HepG2 (cell line): ENCODE measurements at regions not wholly inside any gene's neighbourhood (a gene's known extent, or its start where the extent isn't known, plus 50 kb on each side); places are given as distances from the start of the nearest gene placed in this dataset.

Experiments
- ATAC-seq: fragments of 200-7000 bp; cut with Tn5 transposase; 3 replicates; pipeline ENCODE4 v1.9.1; 2020; ENCODE audit warnings: mild to moderate bottlenecking, moderate library complexity
- BruUV-seq: library from RNA; stranded (reverse); fragments of 400-500 nt; replicated peaks from 2 replicates; lab custom pipeline; 2021; lab: Mats Ljungman, UMichigan
- CTCF ChIA-PET: fragments of 300-600 bp; formaldehyde crosslinking; extraction: SDS; loops from one replicate; lab custom pipeline; 2021; ENCODE audit warnings: low total read pairs, inconsistent platforms, low intra/inter-chr PET ratio; lab: Yijun Ruan, JAX
- POLR2A ChIA-PET: fragments of 350-600 bp; sonication (Branson Sonifier 250); formaldehyde crosslinking; loops from one replicate; lab custom pipeline; 2020; ENCODE audit warnings: antibody characterized with exemption, inconsistent platforms; lab: Yijun Ruan, JAX
- DNase-seq: peaks from one replicate; pipeline ENCODE4 v3.0.0-alpha.2; 2015; ENCODE audit warnings: low spot score
- FAIRE-seq: peaks from 3 replicates; lab custom pipeline; 2011; peaks lifted over from hg19 to GRCh38; lab: Jason Lieb, UNC
- H2AFZ ChIP-seq: one replicate; pipeline ENCODE4 v1.6.1; 2011; ENCODE audit warnings: low read length, inconsistent platforms
- H3K27ac ChIP-seq: fragments of 300-600 bp; 3 replicates; pipeline ENCODE4 v1.8.0; 2011; ENCODE audit warnings: mixed run types, mild to moderate bottlenecking, mixed read lengths, low read length, inconsistent platforms; ENCODE audit not compliant: insufficient read depth; ENCODE audit errors: extremely low read length
- H3K27me3 ChIP-seq, 2 experiments: fragments of 200-600 bp in 1 of 2; 2 replicates in 1 of 2; 3 replicates in 1 of 2; pipeline versions ENCODE4 v1.6.0 to v1.8.0; 2011; ENCODE audit warnings: low read length in 2 of 2, mild to moderate bottlenecking in 2 of 2, moderate library complexity in 2 of 2, inconsistent platforms in 1 of 2; ENCODE audit not compliant: insufficient read depth in 2 of 2, control insufficient read depth in 1 of 2
- H3K36me3 ChIP-seq, 2 experiments: fragments of 200-600 bp in 1 of 2; replicated peaks in 1 of 2; 2 replicates in 1 of 2; 3 replicates in 1 of 2; pipeline versions ENCODE4 v1.5.1 to v1.8.0; 2011; ENCODE audit warnings: low read length in 2 of 2, inconsistent platforms in 1 of 2; ENCODE audit not compliant: insufficient read depth in 2 of 2, control insufficient read depth in 1 of 2
- H3K4me1 ChIP-seq: 2 replicates; pipeline ENCODE4 v1.5.1; 2012; ENCODE audit warnings: low read length, inconsistent platforms; ENCODE audit not compliant: insufficient read depth
- H3K4me2 ChIP-seq: 2 replicates; pipeline ENCODE4 v1.6.0; 2011; ENCODE audit warnings: low read depth, low read length, inconsistent platforms
- H3K4me3 ChIP-seq, 3 experiments: fragments of 200-600 bp in 1 of 3; sonication (generic), shearing (Covaris generic) in 1 of 3; replicated peaks in 1 of 3; 2 replicates each; pipeline ENCODE4 v1.5.1; 2011 to 2016; ENCODE audit warnings: low read length in 3 of 3, inconsistent platforms in 2 of 3, low read depth in 2 of 3, mild to moderate bottlenecking in 2 of 3, control low read depth in 1 of 3, mixed read lengths in 1 of 3; ENCODE audit not compliant: insufficient read depth in 1 of 3
- H3K79me2 ChIP-seq: one replicate; pipeline ENCODE4 v1.6.1; 2011; ENCODE audit warnings: low read length, inconsistent platforms; ENCODE audit not compliant: insufficient read depth
- H3K9ac ChIP-seq: 2 replicates; pipeline ENCODE4 v1.6.0; 2011; ENCODE audit warnings: mild to moderate bottlenecking, low read depth, low read length, inconsistent platforms; ENCODE audit not compliant: insufficient read depth
- H3K9me3 ChIP-seq: 2 replicates; pipeline ENCODE4 v1.5.1; 2012; ENCODE audit warnings: mild to moderate bottlenecking, low read length
- H4K20me1 ChIP-seq: 2 replicates; pipeline ENCODE4 v1.6.0; 2011; ENCODE audit warnings: inconsistent platforms, mild to moderate bottlenecking, low read length, moderate library complexity; ENCODE audit not compliant: insufficient read depth
- ATF1 ChIP-seq: IDR thresholded peaks from 2 replicates; pipeline ENCODE4 v1.6.1; 2016; ENCODE audit warnings: mild to moderate bottlenecking, control low read depth
- DPF2 ChIP-seq: sonication (generic); formaldehyde crosslinking; IDR thresholded peaks from 2 replicates; pipeline ENCODE4 v1.4.0; 2020; ENCODE audit warnings: mild to moderate bottlenecking, low read depth, missing genetic modification reagents, borderline replicate concordance
- ETV6 ChIP-seq: sonication (generic); formaldehyde crosslinking; conservative IDR thresholded peaks from 2 replicates; pipeline ENCODE4 v1.4.0; 2020; ENCODE audit warnings: missing genetic modification reagents
- FOXA1 ChIP-seq, 2 experiments: fragments of 450-650 bp in 1 of 2; sonication (generic) in 1 of 2; formaldehyde crosslinking in 1 of 2; IDR thresholded peaks; 2 replicates each; pipeline versions ENCODE4 v1.4.0 to v1.6.1; 2016 to 2020; ENCODE audit warnings: missing genetic modification reagents in 1 of 2
- KDM6A ChIP-seq: IDR thresholded peaks from 2 replicates; pipeline ENCODE4 v1.6.1; 2016; ENCODE audit warnings: low read depth
- MAFK ChIP-seq, 2 experiments: IDR thresholded peaks in 1 of 2; conservative IDR thresholded peaks in 1 of 2; 2 replicates each; pipeline ENCODE4 v1.6.1; 2011; ENCODE audit warnings: improper control_type of control experiment in 2 of 2, low read length in 2 of 2
- MED1 ChIP-seq: sonication (generic); formaldehyde crosslinking; IDR thresholded peaks from 2 replicates; pipeline ENCODE4 v1.4.0; 2020; ENCODE audit warnings: missing genetic modification reagents
- MXI1 ChIP-seq: IDR thresholded peaks from 3 replicates; pipeline ENCODE4 v1.6.1; 2012; ENCODE audit warnings: low read depth, low read length, inconsistent platforms, borderline replicate concordance
- PTBP1 ChIP-seq: fragments of 200-400 bp; formaldehyde crosslinking; IDR thresholded peaks from 2 replicates; pipeline ENCODE4 v1.6.1; 2018; ENCODE audit warnings: low read length, low read depth; ENCODE audit not compliant: poor library complexity, severe bottlenecking
- ZNF331 ChIP-seq: sonication (generic); formaldehyde crosslinking; IDR thresholded peaks from 2 replicates; pipeline ENCODE4 v1.4.0; 2020; ENCODE audit warnings: missing genetic modification reagents
- ZNF841 ChIP-seq: sonication (generic); formaldehyde crosslinking; IDR thresholded peaks from 2 replicates; pipeline ENCODE4 v1.8.1; 2023; ENCODE audit warnings: missing genetic modification reagents, borderline replicate concordance
- in situ Hi-C: cut with HindIII; loops from 2 replicates; pipeline ENCODE4 v1.10.0; 2017; ENCODE audit warnings: low pct_unique_long_range_greater_than_20kb; ENCODE audit not compliant: extremely low pct_ligation_motif_present
- intact Hi-C: fragments of 100-400 bp; cut with micrococcal nuclease; formaldehyde crosslinking; loops from one replicate; pipeline ENCODE4 v1.10.0; 2022; ENCODE audit not compliant: unreplicated experiment
- TF ChIP-seq, protein P1 (sequence below): IDR thresholded peaks from 2 replicates; pipeline ENCODE4 v1.6.1; 2012; ENCODE audit warnings: low read length, improper control_type of control experiment
- TF ChIP-seq, protein P2 (sequence below): sonication (generic); formaldehyde crosslinking; IDR thresholded peaks from 2 replicates; pipeline ENCODE4 v1.4.0; 2020; ENCODE audit warnings: mild to moderate bottlenecking, missing genetic modification reagents

- Histone ChIP-seq H3K79me2 (no peaks in the 10 kb centered on the region), H3K9me3 (no peaks in the 10 kb centered on the region), H3K36me3 (no peaks in the 10 kb centered on the region), H2AFZ (no peak overlapping the region), H3K27me3 (peaks cover 1 to 9% of the 10 kb centered on the region in 2 experiments; a peak in 1 of 5 replicates), H3K9ac (no peak overlapping the region), H3K4me2 (no peak overlapping the region), H3K4me3 (no peak overlapping the region), H3K4me1 (no peaks in the 10 kb centered on the region), H3K27ac (no peak overlapping the region), H4K20me1 (no peaks in the 10 kb centered on the region)
- intact Hi-C loops, result no loop called here
- ChIA-PET POLR2A (no interaction called here), CTCF (no interaction called here)
- TF ChIP-seq MXI1, result no peak
- no peak for TF ChIP-seq ZNF331 (CRISPR knock-in tag)
- TF ChIP-seq, protein P1, sequence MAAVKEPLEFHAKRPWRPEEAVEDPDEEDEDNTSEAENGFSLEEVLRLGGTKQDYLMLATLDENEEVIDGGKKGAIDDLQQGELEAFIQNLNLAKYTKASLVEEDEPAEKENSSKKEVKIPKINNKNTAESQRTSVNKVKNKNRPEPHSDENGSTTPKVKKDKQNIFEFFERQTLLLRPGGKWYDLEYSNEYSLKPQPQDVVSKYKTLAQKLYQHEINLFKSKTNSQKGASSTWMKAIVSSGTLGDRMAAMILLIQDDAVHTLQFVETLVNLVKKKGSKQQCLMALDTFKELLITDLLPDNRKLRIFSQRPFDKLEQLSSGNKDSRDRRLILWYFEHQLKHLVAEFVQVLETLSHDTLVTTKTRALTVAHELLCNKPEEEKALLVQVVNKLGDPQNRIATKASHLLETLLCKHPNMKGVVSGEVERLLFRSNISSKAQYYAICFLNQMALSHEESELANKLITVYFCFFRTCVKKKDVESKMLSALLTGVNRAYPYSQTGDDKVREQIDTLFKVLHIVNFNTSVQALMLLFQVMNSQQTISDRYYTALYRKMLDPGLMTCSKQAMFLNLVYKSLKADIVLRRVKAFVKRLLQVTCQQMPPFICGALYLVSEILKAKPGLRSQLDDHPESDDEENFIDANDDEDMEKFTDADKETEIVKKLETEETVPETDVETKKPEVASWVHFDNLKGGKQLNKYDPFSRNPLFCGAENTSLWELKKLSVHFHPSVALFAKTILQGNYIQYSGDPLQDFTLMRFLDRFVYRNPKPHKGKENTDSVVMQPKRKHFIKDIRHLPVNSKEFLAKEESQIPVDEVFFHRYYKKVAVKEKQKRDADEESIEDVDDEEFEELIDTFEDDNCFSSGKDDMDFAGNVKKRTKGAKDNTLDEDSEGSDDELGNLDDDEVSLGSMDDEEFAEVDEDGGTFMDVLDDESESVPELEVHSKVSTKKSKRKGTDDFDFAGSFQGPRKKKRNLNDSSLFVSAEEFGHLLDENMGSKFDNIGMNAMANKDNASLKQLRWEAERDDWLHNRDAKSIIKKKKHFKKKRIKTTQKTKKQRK, result no peak
- no peak for TF ChIP-seq DPF2
- TF ChIP-seq MAFK (conservative IDR thresholded peaks at IDR 0.05 in 1 of 2, IDR thresholded peaks at IDR 0.05 in 1 of 2; ENCODE audit: low read length in 2 of 2), result no peak
- TF ChIP-seq ZNF841 (CRISPR knock-in tag), result no peak
- TF ChIP-seq FOXA1 (IDR thresholded peaks at IDR 0.05), result no peak
- no peak for TF ChIP-seq FOXA1 (CRISPR knock-in tag; IDR thresholded peaks at IDR 0.05)
- no peak for TF ChIP-seq KDM6A (CRISPR knock-in tag)
- TF ChIP-seq PTBP1, result no peak
- TF ChIP-seq, protein P2, sequence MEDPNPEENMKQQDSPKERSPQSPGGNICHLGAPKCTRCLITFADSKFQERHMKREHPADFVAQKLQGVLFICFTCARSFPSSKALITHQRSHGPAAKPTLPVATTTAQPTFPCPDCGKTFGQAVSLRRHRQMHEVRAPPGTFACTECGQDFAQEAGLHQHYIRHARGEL, result no peak
- TF ChIP-seq ATF1 (CRISPR knock-in tag), result no peak
- TF ChIP-seq MED1, result no peak
- TF ChIP-seq ETV6 (CRISPR knock-in tag), result no peak
- no peak for FAIRE-seq
- DNase-seq, result no peak
- in situ Hi-C loops, result no loop called here
- no TSS peak for BruUV-seq
- no peak for ATAC-seq
Measured at GRCh38 chr7:34211018-34211417, 305.7 kb downstream of the BMPER start.
